ENCODE measurements at regions not wholly inside any gene's neighbourhood (a gene's known extent, or its start where the extent isn't known, plus 50 kb on each side); places are given as distances from the start of the nearest gene placed in this dataset.

GRCh38 chr18:25805939-25806338 lies 284.5 kb downstream of the SS18 start:
- DNase-seq = no peak

GRCh38 chr18:25805323-25805722 lies 285.1 kb downstream of the SS18 start:
- DNase-seq = no peak

GRCh38 chr18:25799231-25799630 lies 291.2 kb downstream of the SS18 start:
- no peak for DNase-seq

- no peak for DNase-seq
These were observed 292.4 kb downstream of the SS18 start for GRCh38 chr18:25798046-25798445.

GRCh38 chr18:25795213-25795612 lies 295.2 kb downstream of the SS18 start:
- DNase-seq = no peak

- DNase-seq = no peak
These were observed 303.1 kb downstream of the SS18 start for GRCh38 chr18:25787276-25787675.

- DNase-seq = no peak
These were observed 303.7 kb downstream of the SS18 start for GRCh38 chr18:25786758-25787157.

- DNase-seq = no peak
These were observed 310.3 kb downstream of the SS18 start for GRCh38 chr18:25780105-25780504.

GRCh38 chr18:25771796-25772195 lies 318.6 kb downstream of the SS18 start:
- DNase-seq = no peak

- no peak for DNase-seq
These were observed 325.6 kb downstream of the SS18 start for GRCh38 chr18:25764777-25765176.

GRCh38 chr18:25759111-25759510 lies 331.3 kb downstream of the SS18 start:
- no peak for DNase-seq

- DNase-seq = no peak
These were observed 346.7 kb downstream of the SS18 start for GRCh38 chr18:25743646-25744151.

GRCh38 chr18:25739376-25739775 lies 351.0 kb downstream of the SS18 start:
- no peak for DNase-seq

- no peak for DNase-seq
These were observed 352.6 kb downstream of the SS18 start for GRCh38 chr18:25737710-25738311.

- DNase-seq = no peak
These were observed 353.9 kb downstream of the SS18 start for GRCh38 chr18:25736516-25736915.

- no peak for DNase-seq
These were observed 355.0 kb downstream of the SS18 start for GRCh38 chr18:25735459-25735858.

GRCh38 chr18:25734336-25734735 lies 356.1 kb downstream of the SS18 start:
- DNase-seq = no peak

- no peak for DNase-seq
These were observed 357.6 kb downstream of the SS18 start for GRCh38 chr18:25732862-25733261.

GRCh38 chr18:25729072-25729471 lies 361.3 kb downstream of the SS18 start:
- no peak for DNase-seq

- DNase-seq = no peak
These were observed 363.0 kb downstream of the SS18 start for GRCh38 chr18:25727281-25727985.

GRCh38 chr18:25726298-25726697 lies 364.1 kb downstream of the SS18 start:
- no peak for DNase-seq

GRCh38 chr18:25725501-25725900 lies 364.9 kb downstream of the SS18 start:
- DNase-seq = no peak

GRCh38 chr18:25724997-25725396 lies 365.4 kb downstream of the SS18 start:
- no peak for DNase-seq

- DNase-seq = no peak
These were observed 366.3 kb downstream of the SS18 start for GRCh38 chr18:25724121-25724520.

GRCh38 chr18:25713103-25713502 lies 361.1 kb upstream of the ZNF521 start:
- DNase-seq = no peak

All from NCI-H1105 (cell line).